Activated CD4-positive, alpha-beta T cell treated with anti-CD3 and anti-CD28 coated beads, Interleukin-2, amount 50 U/mL, for 1 hour (primary cell): ENCODE measurements at regions not wholly inside any gene's neighbourhood (a gene's known extent, or its start where the extent isn't known, plus 50 kb on each side); places are given as distances from the start of the nearest gene placed in this dataset.
"Not testable (repeated sequence)": the region's sequence is repeated elsewhere in the genome, so short reads cannot be mapped to it uniquely, and the experiment has no call there.

Experiments
- DNase-seq: peaks from one replicate; pipeline ENCODE4 v3.0.0-alpha.2; 2020

- no peak for DNase-seq
Measured at GRCh38 chr14:38973083-38973700, 129.8 kb downstream of the SEC23A start.

- DNase-seq: no peak
Measured at GRCh38 chr14:38972511-38972910, 130.5 kb downstream of the SEC23A start.

- DNase-seq: no peak
Measured at GRCh38 chr14:38971258-38971921, 131.6 kb downstream of the SEC23A start.

- no peak for DNase-seq
Measured at GRCh38 chr14:38964630-38965029, 138.4 kb downstream of the SEC23A start.

GRCh38 chr14:38960946-38961531 is 142.0 kb downstream of the SEC23A start:
- DNase-seq: no peak

- DNase-seq: no peak
Measured at GRCh38 chr14:38959021-38959420, 144.0 kb downstream of the SEC23A start.

- DNase-seq: no peak
Measured at GRCh38 chr14:38958589-38958988, 144.4 kb downstream of the SEC23A start.

- DNase-seq: no peak
Measured at GRCh38 chr14:38951451-38951850, 151.6 kb downstream of the SEC23A start.

GRCh38 chr14:38950676-38951075 is 152.4 kb downstream of the SEC23A start:
- DNase-seq: no peak

GRCh38 chr14:38948576-38948975 is 154.5 kb downstream of the SEC23A start:
- no peak for DNase-seq

GRCh38 chr14:38948171-38948570 is 154.9 kb downstream of the SEC23A start:
- DNase-seq: no peak

- no peak for DNase-seq
Measured at GRCh38 chr14:38947343-38947742, 155.7 kb downstream of the SEC23A start.

- DNase-seq: no peak
Measured at GRCh38 chr14:38944691-38945090, 158.3 kb downstream of the SEC23A start.

GRCh38 chr14:38941488-38941887 is 161.5 kb downstream of the SEC23A start:
- no peak for DNase-seq

GRCh38 chr14:38932653-38933000 is 170.4 kb downstream of the SEC23A start:
- DNase-seq: not testable (repeated sequence)

GRCh38 chr14:38931969-38932652 is 170.9 kb downstream of the SEC23A start:
- no peak for DNase-seq

GRCh38 chr14:38930898-38931297 is 172.1 kb downstream of the SEC23A start:
- no peak for DNase-seq

- DNase-seq: no peak
Measured at GRCh38 chr14:38930022-38930421, 173.0 kb downstream of the SEC23A start.

- no peak for DNase-seq
Measured at GRCh38 chr14:38929416-38929815, 173.6 kb downstream of the SEC23A start.

GRCh38 chr14:38921893-38922292 is 181.1 kb downstream of the SEC23A start:
- not testable (repeated sequence) for DNase-seq

GRCh38 chr14:38915125-38915524 is 187.9 kb downstream of the SEC23A start:
- DNase-seq: no peak

GRCh38 chr14:38910092-38910491 is 192.9 kb downstream of the SEC23A start:
- no peak for DNase-seq

- DNase-seq: no peak
Measured at GRCh38 chr14:38904959-38905358, 198.1 kb downstream of the SEC23A start.

- DNase-seq: no peak
Measured at GRCh38 chr14:38901791-38902190, 201.2 kb downstream of the SEC23A start.
